Kidney (tissue), 13 donors: ENCODE measurements at regions not wholly inside any gene's neighbourhood (a gene's known extent, or its start where the extent isn't known, plus 50 kb on each side); places are given as distances from the start of the nearest gene placed in this dataset.

ENCODE experiments used
- DNase-seq, 5 donors: peaks; one replicate each; pipeline ENCODE4 v3.0.0-alpha.2; 2013 to 2020
- FAIRE-seq: peaks from 2 replicates; lab custom pipeline; 2012; peaks lifted over from hg19 to GRCh38; lab: Jason Lieb, UNC
- H3K27ac ChIP-seq, 2 donors: one replicate each; pipeline ENCODE4 v1.7.0; 2013; ENCODE audit warnings: low read depth in 2 of 2, low read length in 2 of 2, inconsistent platforms in 1 of 2
- H3K27me3 ChIP-seq: one replicate; pipeline ENCODE4 v1.7.1; 2013; ENCODE audit warnings: low read length, inconsistent platforms; ENCODE audit not compliant: control insufficient read depth, insufficient read depth
- H3K36me3 ChIP-seq, 3 donors: one replicate each; pipeline versions ENCODE4 v1.7.0 to v1.7.1; 2013; ENCODE audit warnings: low read length in 3 of 3, control low read depth in 1 of 3, inconsistent platforms in 1 of 3; ENCODE audit not compliant: insufficient read depth in 3 of 3, control insufficient read depth in 2 of 3
- H3K4me1 ChIP-seq, 3 donors: one replicate each; pipeline versions ENCODE4 v1.7.0 to v1.7.1; 2013; ENCODE audit warnings: low read length in 3 of 3, inconsistent platforms in 1 of 3, low read depth in 1 of 3; ENCODE audit not compliant: control insufficient read depth in 2 of 3, insufficient read depth in 2 of 3
- H3K4me3 ChIP-seq, 3 donors: one replicate each; pipeline versions ENCODE4 v1.7.0 to v1.8.1; 2013; ENCODE audit warnings: low read length in 3 of 3, control low read depth in 1 of 3, inconsistent platforms in 1 of 3
- H3K9ac ChIP-seq, 3 donors: one replicate each; pipeline versions ENCODE4 v1.7.0 to v1.7.1; 2013; ENCODE audit warnings: low read length in 3 of 3, control low read depth in 1 of 3, inconsistent platforms in 1 of 3
- H3K9me3 ChIP-seq, 3 donors: one replicate each; pipeline versions ENCODE4 v1.7.0 to v1.7.1; 2013; ENCODE audit warnings: low read length in 3 of 3, control low read depth in 1 of 3, inconsistent platforms in 1 of 3; ENCODE audit not compliant: control insufficient read depth in 2 of 3, insufficient read depth in 1 of 3
- intact Hi-C: fragments of 100-400 bp; cut with DNase I; formaldehyde crosslinking; loops from one replicate; pipeline ENCODE4 v1.11.1; 2022
- TF ChIP-seq, protein P1 (sequence below): IDR thresholded peaks from 3 replicates; pipeline ENCODE4 v1.5.1; 2012; ENCODE audit warnings: mild to moderate bottlenecking, moderate library complexity, borderline replicate concordance; ENCODE audit not compliant: insufficient read depth; ENCODE audit errors: extremely low read depth
- donor health status: control.
- donor health status: control.
- donor health status: control.
- donor health status: control.
- donor health status: control.
- donor health status: DM: yes; HTN: yes; CAD: no.
- donor health status: Normal renal cell carcinoma (clear cell type).

DNA sequence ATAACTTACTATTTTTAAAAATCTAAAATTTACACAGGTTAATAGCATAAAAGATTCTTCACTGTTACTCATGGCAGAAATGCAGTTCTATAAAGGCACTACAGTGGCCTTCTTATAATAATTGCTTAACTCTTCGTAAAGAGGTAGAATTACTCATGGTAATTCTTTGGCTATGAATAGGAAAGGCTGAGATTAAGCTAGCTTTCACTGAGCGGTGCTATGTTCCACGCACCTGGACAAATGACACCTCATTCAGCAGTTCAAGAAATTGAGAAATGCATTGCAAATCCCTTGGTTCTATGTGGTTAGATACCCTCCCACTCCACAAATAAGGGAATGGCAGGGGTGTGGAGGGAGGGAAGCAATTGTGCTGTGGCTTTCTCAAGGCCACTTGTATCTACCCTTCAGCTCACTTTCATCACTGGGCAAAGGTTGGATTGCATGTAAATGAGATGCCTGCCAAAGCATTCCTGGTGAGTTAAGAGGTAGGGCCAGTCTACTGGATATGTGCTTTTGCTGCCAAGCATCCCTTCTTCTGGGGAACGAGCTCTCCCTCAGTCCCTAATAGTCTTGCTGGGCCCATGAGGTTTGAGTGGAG lies 210.9 kb downstream of the TEX36 start:
- H3K9me3 ChIP-seq, result no peaks in the 10 kb centered on the region
- DNase-seq, result peak in 1 of 5 donors; percentile 31
- no peaks in the 10 kb centered on the region for H3K4me1 ChIP-seq
- H3K9ac ChIP-seq, result no peak overlapping the region
- no peak for FAIRE-seq
- H3K36me3 ChIP-seq, result no peaks in the 10 kb centered on the region
- H3K27ac ChIP-seq, result no peak overlapping the region
- intact Hi-C loops, result no loop called here
- H3K4me3 ChIP-seq, result no peak overlapping the region
- no peaks in the 10 kb centered on the region for H3K27me3 ChIP-seq
- TF ChIP-seq, protein P1, sequence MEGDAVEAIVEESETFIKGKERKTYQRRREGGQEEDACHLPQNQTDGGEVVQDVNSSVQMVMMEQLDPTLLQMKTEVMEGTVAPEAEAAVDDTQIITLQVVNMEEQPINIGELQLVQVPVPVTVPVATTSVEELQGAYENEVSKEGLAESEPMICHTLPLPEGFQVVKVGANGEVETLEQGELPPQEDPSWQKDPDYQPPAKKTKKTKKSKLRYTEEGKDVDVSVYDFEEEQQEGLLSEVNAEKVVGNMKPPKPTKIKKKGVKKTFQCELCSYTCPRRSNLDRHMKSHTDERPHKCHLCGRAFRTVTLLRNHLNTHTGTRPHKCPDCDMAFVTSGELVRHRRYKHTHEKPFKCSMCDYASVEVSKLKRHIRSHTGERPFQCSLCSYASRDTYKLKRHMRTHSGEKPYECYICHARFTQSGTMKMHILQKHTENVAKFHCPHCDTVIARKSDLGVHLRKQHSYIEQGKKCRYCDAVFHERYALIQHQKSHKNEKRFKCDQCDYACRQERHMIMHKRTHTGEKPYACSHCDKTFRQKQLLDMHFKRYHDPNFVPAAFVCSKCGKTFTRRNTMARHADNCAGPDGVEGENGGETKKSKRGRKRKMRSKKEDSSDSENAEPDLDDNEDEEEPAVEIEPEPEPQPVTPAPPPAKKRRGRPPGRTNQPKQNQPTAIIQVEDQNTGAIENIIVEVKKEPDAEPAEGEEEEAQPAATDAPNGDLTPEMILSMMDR, result no peak

DNA sequence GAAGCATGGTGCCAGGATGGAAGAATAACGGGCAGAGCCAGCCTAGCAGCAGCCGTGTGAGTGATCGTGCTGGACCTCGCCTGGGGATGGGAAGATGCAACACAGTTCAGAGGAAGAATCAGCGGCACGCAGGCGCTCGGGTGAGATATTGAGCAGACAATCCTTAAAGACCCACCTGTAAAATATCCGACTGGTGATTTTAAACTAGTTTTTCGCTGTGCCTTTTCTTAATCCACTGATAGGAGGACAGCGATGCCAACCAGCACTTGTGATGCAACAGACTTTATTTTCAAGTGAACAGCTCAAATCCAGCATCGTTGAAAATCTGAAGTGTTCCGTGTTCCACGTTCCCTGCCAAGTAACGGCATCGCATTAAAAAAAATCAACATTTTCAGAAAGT lies 214.7 kb downstream of the TEX36 start:
- no peaks in the 10 kb centered on the region for H3K9me3 ChIP-seq
- H3K4me3 ChIP-seq, result no peak overlapping the region
- no peaks in the 10 kb centered on the region for H3K4me1 ChIP-seq
- TF ChIP-seq, protein P1, result no peak
- DNase-seq, result no peak
- no peak for FAIRE-seq
- no peaks in the 10 kb centered on the region for H3K27me3 ChIP-seq
- no peak overlapping the region for H3K9ac ChIP-seq
- H3K27ac ChIP-seq, result no peak overlapping the region
- H3K36me3 ChIP-seq, result no peaks in the 10 kb centered on the region
- intact Hi-C loops, result no loop called here

DNA sequence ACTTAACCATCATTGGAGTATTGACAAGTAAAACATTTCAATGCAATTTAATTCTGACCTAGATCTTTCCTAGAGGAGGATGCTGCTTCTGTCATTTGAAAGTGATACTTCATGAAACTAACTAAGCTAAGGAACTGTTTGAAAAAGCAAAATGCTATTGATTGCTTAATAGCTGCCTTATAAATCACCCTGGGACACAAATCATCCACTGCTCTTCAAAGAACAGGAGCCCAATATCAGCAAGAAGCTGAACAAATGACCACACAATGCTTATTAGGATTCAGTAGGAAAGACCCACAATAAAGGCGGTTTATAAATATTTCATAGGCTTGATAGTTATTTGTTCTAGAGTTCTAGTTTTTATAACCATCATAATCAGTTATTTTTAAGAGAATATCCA lies 216.3 kb downstream of the TEX36 start:
- Histone ChIP-seq H3K9me3 (no peaks in the 10 kb centered on the region), H3K27me3 (no peaks in the 10 kb centered on the region), H3K4me3 (no peak overlapping the region), H3K9ac (no peak overlapping the region), H3K36me3 (no peaks in the 10 kb centered on the region), H3K27ac (no peak overlapping the region), H3K4me1 (no peaks in the 10 kb centered on the region)
- intact Hi-C loops, result no loop called here
- TF ChIP-seq, protein P1, result no peak
- no peak for FAIRE-seq
- DNase-seq, result no peak

DNA sequence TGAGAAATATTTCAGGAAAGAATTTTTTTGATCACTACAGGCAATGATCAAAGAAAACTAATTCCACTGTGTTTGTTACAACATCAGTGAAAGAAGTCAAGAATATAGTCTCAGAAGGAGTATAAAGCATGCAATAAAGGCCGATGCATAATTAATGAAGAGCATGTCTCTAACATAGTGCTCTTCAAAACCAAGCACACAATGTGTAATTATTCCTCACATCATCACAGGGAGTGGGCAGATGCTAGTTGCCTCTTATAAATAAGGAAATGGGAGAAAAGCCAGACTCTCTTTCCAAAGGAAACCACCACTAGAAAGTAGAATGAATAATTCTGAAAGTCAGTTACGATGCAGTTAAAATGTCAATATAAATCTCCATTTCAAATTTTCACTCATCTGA lies 220.1 kb downstream of the TEX36 start:
- intact Hi-C loops, result no loop called here
- Histone ChIP-seq H3K27ac (no peak overlapping the region), H3K9me3 (no peaks in the 10 kb centered on the region), H3K27me3 (no peaks in the 10 kb centered on the region), H3K4me1 (no peaks in the 10 kb centered on the region), H3K36me3 (no peaks in the 10 kb centered on the region), H3K4me3 (no peak overlapping the region), H3K9ac (no peak overlapping the region)
- DNase-seq (no peak), FAIRE-seq (no peak)
- TF ChIP-seq, protein P1, result no peak
